Stimulated activated CD4-positive, alpha-beta T cell treated with anti-CD3 and anti-CD28 coated beads, Interleukin-1b, Interleukin-23, amount 100 ng/mL, for 1 hour (primary cell): ENCODE measurements at regions not wholly inside any gene's neighbourhood (a gene's known extent, or its start where the extent isn't known, plus 50 kb on each side); places are given as distances from the start of the nearest gene placed in this dataset.

Experiments used
- DNase-seq, 2 donors: peaks; one replicate each; pipeline ENCODE4 v3.0.0-alpha.2; 2020; ENCODE audit warnings: low read depth in 2 of 2

- DNase-seq, result no peak
Measured at GRCh38 chr5:158368686-158369085, 509.7 kb upstream of the CLINT1 start.

GRCh38 chr5:158364367-158364766 is 505.4 kb upstream of the CLINT1 start:
- DNase-seq, result no peak

- DNase-seq, result no peak
Measured at GRCh38 chr5:158354958-158355357, 496.0 kb upstream of the CLINT1 start.

GRCh38 chr5:158351485-158352125 is 492.7 kb upstream of the CLINT1 start:
- no peak for DNase-seq

GRCh38 chr5:158349987-158350386 is 491.0 kb upstream of the CLINT1 start:
- no peak for DNase-seq

- DNase-seq, result no peak
Measured at GRCh38 chr5:158344376-158344775, 485.4 kb upstream of the CLINT1 start.

- DNase-seq, result no peak
Measured at GRCh38 chr5:158340608-158341007, 481.7 kb upstream of the CLINT1 start.

GRCh38 chr5:158326256-158326655 is 467.3 kb upstream of the CLINT1 start:
- no peak for DNase-seq

- no peak for DNase-seq
Measured at GRCh38 chr5:158324236-158324635, 465.3 kb upstream of the CLINT1 start.

GRCh38 chr5:158322620-158323019 is 463.7 kb upstream of the CLINT1 start:
- no peak for DNase-seq

- no peak for DNase-seq
Measured at GRCh38 chr5:158320934-158321333, 462.0 kb upstream of the CLINT1 start.

GRCh38 chr5:158320178-158320674 is 461.3 kb upstream of the CLINT1 start:
- DNase-seq, result no peak

GRCh38 chr5:158317507-158317906 is 458.6 kb upstream of the CLINT1 start:
- no peak for DNase-seq

GRCh38 chr5:158313733-158314464 is 455.0 kb upstream of the CLINT1 start:
- DNase-seq, result no peak

GRCh38 chr5:158313027-158313732 is 454.2 kb upstream of the CLINT1 start:
- no peak for DNase-seq

- DNase-seq, result no peak
Measured at GRCh38 chr5:158309088-158309807, 450.3 kb upstream of the CLINT1 start.

- DNase-seq, result no peak
Measured at GRCh38 chr5:158308429-158309025, 449.6 kb upstream of the CLINT1 start.

- DNase-seq, result no peak
Measured at GRCh38 chr5:158305861-158306260, 446.9 kb upstream of the CLINT1 start.

GRCh38 chr5:158304607-158305006 is 445.7 kb upstream of the CLINT1 start:
- DNase-seq, result no peak

- DNase-seq, result no peak
Measured at GRCh38 chr5:158303883-158304282, 444.9 kb upstream of the CLINT1 start.

- DNase-seq, result no peak
Measured at GRCh38 chr5:158303275-158303674, 444.3 kb upstream of the CLINT1 start.

GRCh38 chr5:158302029-158302428 is 443.1 kb upstream of the CLINT1 start:
- DNase-seq, result no peak
